Lung (tissue), 11 donors: ENCODE measurements at regions not wholly inside any gene's neighbourhood (a gene's known extent, or its start where the extent isn't known, plus 50 kb on each side); places are given as distances from the start of the nearest gene placed in this dataset.

Experiments
- ATAC-seq: fragments of 200-7000 bp; cut with Tn5 transposase; one replicate; pipeline ENCODE4 v1.9.1; 2020; ENCODE audit warnings: moderate number of reproducible peaks; ENCODE audit not compliant: insufficient read depth, low FRiP score
- DNase-seq, 3 donors: peaks; one replicate each; pipeline ENCODE4 v3.0.0-alpha.2; 2013 to 2017
- H3K27ac ChIP-seq, 2 donors: one replicate each; pipeline ENCODE4 v1.5.1; 2013; ENCODE audit warnings: mild to moderate bottlenecking in 2 of 2, moderate library complexity in 2 of 2, control low read depth in 1 of 2, inconsistent platforms in 1 of 2, low read depth in 1 of 2, low read length in 1 of 2
- H3K27me3 ChIP-seq, 3 donors: one replicate each; pipeline ENCODE4 v1.5.1; 2013; ENCODE audit warnings: low read length in 2 of 3; ENCODE audit not compliant: control insufficient read depth in 3 of 3, insufficient read depth in 3 of 3
- H3K36me3 ChIP-seq, 4 donors: one replicate each; pipeline ENCODE4 v1.5.1; 2013; ENCODE audit warnings: low read length in 4 of 4, mild to moderate bottlenecking in 1 of 4, moderate library complexity in 1 of 4; ENCODE audit not compliant: control insufficient read depth in 4 of 4, insufficient read depth in 4 of 4
- H3K4me1 ChIP-seq, 5 donors: one replicate each; pipeline ENCODE4 v1.5.1; 2013; ENCODE audit warnings: low read length in 5 of 5, mild to moderate bottlenecking in 2 of 5, moderate library complexity in 1 of 5; ENCODE audit not compliant: control insufficient read depth in 5 of 5, insufficient read depth in 5 of 5
- H3K4me3 ChIP-seq: one replicate; pipeline ENCODE4 v1.5.1; 2013; ENCODE audit warnings: mild to moderate bottlenecking, control low read depth, moderate library complexity
- H3K9ac ChIP-seq, 2 donors: one replicate each; pipeline ENCODE4 v1.5.1; 2013; ENCODE audit warnings: low read length in 2 of 2, control low read depth in 1 of 2; ENCODE audit not compliant: insufficient read depth in 1 of 2
- H3K9me3 ChIP-seq, 4 donors: one replicate each; pipeline ENCODE4 v1.5.1; 2013; ENCODE audit warnings: low read length in 3 of 4, mild to moderate bottlenecking in 1 of 4, moderate library complexity in 1 of 4; ENCODE audit not compliant: control insufficient read depth in 4 of 4, insufficient read depth in 3 of 4
- WGBS, 2 donors: extraction: QIAGEN DNeasy Blood & Tissue Kit; methylation state at CpG; one replicate each; pipeline ENCODE4 v1.1.7; 2013; 5-methylcytosine and 5-hydroxymethylcytosine counted together
- TF ChIP-seq, protein P1 (sequence below): IDR thresholded peaks from 2 replicates; pipeline ENCODE4 v1.5.1; 2012; ENCODE audit warnings: mild to moderate bottlenecking; ENCODE audit errors: control extremely low read depth, extremely low read depth
- donor health status: control.
- donor health status: control.
- donor health status: Bipolar disorder and iron deficiency.
- donor health status: healthy.
- donor health status: DM: yes; HTN: yes; CAD: no.

DNA sequence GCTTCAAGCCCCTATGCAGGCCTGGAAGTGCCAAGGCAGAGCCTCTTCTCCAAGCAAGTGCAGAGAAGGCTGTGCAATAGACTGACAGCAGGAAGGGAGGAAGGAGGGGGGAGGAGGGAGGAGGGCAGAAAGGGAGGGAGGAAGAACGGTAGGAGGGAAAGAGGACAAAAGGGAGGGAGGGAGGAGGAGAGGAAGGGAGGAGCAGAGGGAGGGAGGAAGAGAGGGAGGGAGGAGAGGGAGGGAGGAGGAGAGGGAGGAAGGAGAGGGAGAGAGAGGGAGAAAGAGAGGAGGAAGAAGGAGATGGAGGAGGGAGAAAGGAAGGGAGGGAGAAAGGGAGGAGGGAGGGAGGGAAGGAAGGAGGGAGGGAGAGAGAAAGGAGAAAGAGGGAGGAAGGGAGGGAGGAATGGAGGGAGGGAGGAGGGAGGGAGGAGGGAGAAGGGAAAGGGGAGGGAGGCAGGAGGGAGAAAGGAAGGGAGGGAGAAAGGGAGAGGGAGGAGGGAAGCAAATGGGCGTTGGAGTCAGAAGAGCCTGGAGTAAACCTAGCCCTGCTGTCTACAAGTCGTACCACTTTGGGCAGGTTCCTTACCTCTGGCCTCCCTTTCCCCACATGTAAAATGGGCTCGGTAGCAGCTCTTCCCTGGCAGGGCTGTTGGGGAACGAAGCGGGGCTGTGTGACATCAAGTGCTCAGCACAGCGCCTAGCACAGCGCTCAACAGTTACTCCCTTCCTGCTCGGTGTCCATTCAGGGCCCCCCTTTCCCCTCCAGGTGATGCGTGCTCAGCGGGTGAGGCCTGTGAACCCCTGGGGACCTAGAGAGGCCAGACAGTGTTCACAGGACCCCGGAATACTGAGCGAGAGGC is 244.6 kb downstream of the NPHP4 start:
- Histone ChIP-seq H3K9ac (no peak overlapping the region), H3K36me3 (no peaks in the 10 kb centered on the region), H3K4me3 (no peak overlapping the region), H3K27me3 (peaks cover 0 to 12% (median 0%) of the 10 kb centered on the region in 3 donors), H3K9me3 (peaks cover 0 to 3% (median 0%) of the 10 kb centered on the region in 4 donors), H3K4me1 (peaks cover 0 to 31% (median 9%) of the 10 kb centered on the region in 5 donors), H3K27ac (no peak overlapping the region)
- WGBS, 2 donors: 71 to 84% methylated on average over 13 of the region's 13 CpGs
- TF ChIP-seq, protein P1, sequence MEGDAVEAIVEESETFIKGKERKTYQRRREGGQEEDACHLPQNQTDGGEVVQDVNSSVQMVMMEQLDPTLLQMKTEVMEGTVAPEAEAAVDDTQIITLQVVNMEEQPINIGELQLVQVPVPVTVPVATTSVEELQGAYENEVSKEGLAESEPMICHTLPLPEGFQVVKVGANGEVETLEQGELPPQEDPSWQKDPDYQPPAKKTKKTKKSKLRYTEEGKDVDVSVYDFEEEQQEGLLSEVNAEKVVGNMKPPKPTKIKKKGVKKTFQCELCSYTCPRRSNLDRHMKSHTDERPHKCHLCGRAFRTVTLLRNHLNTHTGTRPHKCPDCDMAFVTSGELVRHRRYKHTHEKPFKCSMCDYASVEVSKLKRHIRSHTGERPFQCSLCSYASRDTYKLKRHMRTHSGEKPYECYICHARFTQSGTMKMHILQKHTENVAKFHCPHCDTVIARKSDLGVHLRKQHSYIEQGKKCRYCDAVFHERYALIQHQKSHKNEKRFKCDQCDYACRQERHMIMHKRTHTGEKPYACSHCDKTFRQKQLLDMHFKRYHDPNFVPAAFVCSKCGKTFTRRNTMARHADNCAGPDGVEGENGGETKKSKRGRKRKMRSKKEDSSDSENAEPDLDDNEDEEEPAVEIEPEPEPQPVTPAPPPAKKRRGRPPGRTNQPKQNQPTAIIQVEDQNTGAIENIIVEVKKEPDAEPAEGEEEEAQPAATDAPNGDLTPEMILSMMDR: no peak
- DNase-seq: no peak
- ATAC-seq: no peak

DNA sequence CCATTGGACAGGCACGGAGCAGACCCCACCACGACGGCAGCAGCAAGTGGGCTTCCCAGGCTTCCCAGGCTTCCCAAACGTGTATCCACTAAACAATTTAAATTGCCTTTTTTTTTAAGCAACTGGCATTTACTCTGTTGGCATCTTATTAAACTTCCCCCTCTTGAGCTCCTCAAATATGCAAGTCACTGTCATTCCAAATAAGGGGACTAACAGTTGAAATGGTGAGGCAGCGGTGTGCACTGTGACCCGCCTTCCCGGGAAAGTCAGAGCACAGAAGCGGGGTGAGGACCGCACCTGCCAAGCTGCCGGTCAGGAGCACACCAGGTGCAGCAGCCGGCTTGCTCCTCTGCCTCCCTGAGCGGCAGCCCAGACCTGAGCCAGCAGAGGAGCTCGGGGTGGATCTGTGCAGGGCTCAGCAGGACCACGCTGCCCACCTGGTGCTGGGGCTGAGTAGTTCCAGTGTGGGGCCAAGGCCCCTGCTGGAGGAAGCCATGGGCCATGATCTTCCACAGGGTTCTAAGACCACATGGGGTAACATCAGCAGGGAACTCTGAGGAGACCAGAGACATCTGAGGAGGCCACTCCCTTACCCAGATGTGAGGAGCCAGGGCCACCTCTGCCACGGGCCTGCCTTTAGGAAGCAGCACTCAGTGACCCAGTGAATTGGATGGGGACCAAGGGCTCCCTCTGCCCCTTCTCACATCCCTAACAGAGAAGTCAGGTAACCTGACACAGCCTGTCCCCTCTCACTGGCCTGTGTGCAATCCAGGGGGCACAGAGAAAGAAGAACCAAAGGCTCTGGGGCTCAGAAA is 245.4 kb downstream of the NPHP4 start:
- peaks cover 0 to 12% (median 0%) of the 10 kb centered on the region in 3 donors for H3K27me3 ChIP-seq

DNA sequence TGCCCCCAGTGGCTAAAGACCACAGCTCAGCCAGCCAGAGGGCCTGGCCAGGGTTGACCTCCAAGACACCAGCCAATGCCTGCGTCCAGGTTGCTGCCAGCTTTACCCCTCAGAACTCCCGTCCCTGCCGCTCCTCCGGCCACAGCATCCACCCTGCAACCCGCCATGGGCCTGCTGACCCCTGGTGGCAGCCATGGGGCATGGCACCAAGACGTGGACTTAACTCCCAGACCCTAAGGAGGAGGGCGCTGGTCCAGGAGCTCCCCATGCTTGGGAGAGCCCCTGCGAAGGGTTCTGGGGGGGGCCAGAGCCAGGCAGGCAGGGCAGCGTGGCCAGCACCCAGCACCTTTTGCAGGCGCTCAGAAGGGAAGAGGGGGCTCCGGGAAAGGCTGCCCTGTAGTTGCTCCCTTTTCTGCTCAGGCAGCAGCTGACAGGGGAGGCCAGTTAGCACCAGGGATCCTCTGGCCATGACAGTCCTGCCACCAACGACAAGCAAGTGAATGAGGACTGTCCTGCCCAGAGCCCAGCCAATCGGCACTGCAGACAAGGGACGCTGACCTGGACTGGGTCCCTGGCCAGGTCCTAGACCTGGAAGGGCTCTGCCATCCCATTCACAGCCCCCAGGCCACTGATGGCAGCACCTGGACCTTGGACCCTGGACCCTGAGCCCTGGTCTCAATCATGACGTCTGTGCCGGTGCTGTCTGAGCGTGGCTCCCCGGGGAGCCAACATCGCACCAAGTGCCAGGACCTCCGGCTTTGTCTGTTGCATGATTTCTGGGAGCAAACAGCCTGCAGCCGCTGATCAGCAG is 246.2 kb downstream of the NPHP4 start:
- ATAC-seq (no peak), DNase-seq (peak; percentile 75 to 79 (median 77))
- WGBS, 2 donors: 37 to 38% methylated on average over 21 of the region's 21 CpGs
- peaks cover 0 to 17% (median 0%) of the 10 kb centered on the region in 3 donors for H3K27me3 ChIP-seq
- no peak overlapping the region for H3K27ac ChIP-seq
- peaks cover 0 to 15% (median 2%) of the 10 kb centered on the region in 5 donors for H3K4me1 ChIP-seq
- H3K4me3 ChIP-seq: no peak overlapping the region
- no peaks in the 10 kb centered on the region for H3K36me3 ChIP-seq
- TF ChIP-seq, protein P1: peak; percentile 64
- no peak overlapping the region for H3K9ac ChIP-seq
- peaks cover 0 to 2% (median 0%) of the 10 kb centered on the region in 4 donors for H3K9me3 ChIP-seq

More for the DNA sequence above, 245.4 kb downstream of the NPHP4 start:
- peaks cover 0 to 23% (median 5%) of the 10 kb centered on the region in 5 donors for H3K4me1 ChIP-seq
- 47 to 55% methylated on average over 15 of the region's 15 CpGs for WGBS, 2 donors
- peaks cover 0 to 3% (median 0%) of the 10 kb centered on the region in 4 donors for H3K9me3 ChIP-seq
- no peak overlapping the region for H3K4me3 ChIP-seq
- DNase-seq: no peak
- no peak overlapping the region for H3K9ac ChIP-seq
- no peak for ATAC-seq
- TF ChIP-seq, protein P1: no peak
- H3K36me3 ChIP-seq: no peaks in the 10 kb centered on the region
- H3K27ac ChIP-seq: no peak overlapping the region
